Tibial nerve (tissue), 3 donors: ENCODE measurements at regions not wholly inside any gene's neighbourhood (a gene's known extent, or its start where the extent isn't known, plus 50 kb on each side); places are given as distances from the start of the nearest gene placed in this dataset.

ENCODE experiments used
- POLR2A ChIP-seq, 2 donors: fragments of 450-650 bp; IDR thresholded peaks; one replicate each; pipeline ENCODE4 v1.6.1; 2017; ENCODE audit warnings: antibody characterized with exemption in 2 of 2, mild to moderate bottlenecking in 2 of 2, moderate library complexity in 2 of 2
- TF ChIP-seq, protein P1 (sequence below), 5 experiments: fragments of 200-600 bp in 3 of 5; fragments of 450-650 bp in 2 of 5; sonication (generic) in 3 of 5; IDR thresholded peaks; one replicate each; pipeline ENCODE4 v1.5.1; 2016 to 2019; ENCODE audit warnings: antibody characterized with exemption in 5 of 5, mild to moderate bottlenecking in 3 of 5, moderate library complexity in 2 of 5

DNA sequence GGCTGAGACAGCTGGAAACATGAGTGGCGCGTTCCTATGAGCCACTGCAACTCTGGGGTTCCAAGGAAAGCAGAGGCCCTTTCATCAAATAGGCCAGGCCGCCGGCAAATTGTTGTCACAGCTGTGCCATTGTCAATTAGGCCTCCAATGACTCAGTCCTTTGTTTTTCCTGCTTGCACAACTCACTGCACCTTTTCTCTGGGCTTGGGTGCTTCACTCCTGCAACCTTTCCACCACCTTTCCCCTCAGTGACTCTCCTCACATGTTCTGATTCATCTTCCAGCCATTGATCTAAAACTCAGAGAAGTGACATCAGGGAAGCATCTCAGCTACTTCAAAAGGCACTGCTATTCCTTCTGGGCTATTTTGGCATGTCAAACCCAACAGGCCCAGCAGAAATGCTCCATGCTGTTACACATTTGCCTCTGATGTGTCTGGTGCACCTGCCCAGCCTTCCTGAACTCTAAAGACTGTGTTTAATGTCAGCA, 653.7 kb downstream of the NR2F1-AS1 start:
- TF ChIP-seq, protein P1, sequence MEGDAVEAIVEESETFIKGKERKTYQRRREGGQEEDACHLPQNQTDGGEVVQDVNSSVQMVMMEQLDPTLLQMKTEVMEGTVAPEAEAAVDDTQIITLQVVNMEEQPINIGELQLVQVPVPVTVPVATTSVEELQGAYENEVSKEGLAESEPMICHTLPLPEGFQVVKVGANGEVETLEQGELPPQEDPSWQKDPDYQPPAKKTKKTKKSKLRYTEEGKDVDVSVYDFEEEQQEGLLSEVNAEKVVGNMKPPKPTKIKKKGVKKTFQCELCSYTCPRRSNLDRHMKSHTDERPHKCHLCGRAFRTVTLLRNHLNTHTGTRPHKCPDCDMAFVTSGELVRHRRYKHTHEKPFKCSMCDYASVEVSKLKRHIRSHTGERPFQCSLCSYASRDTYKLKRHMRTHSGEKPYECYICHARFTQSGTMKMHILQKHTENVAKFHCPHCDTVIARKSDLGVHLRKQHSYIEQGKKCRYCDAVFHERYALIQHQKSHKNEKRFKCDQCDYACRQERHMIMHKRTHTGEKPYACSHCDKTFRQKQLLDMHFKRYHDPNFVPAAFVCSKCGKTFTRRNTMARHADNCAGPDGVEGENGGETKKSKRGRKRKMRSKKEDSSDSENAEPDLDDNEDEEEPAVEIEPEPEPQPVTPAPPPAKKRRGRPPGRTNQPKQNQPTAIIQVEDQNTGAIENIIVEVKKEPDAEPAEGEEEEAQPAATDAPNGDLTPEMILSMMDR (IDR thresholded peaks at IDR 0.05): no peak
- no peak for TF ChIP-seq POLR2A (IDR thresholded peaks at IDR 0.05)
